Peyer's patch (tissue), 4 donors: ENCODE measurements at regions not wholly inside any gene's neighbourhood (a gene's known extent, or its start where the extent isn't known, plus 50 kb on each side); places are given as distances from the start of the nearest gene placed in this dataset.

Experiments
- CTCF ChIP-seq, 6 experiments: fragments of 450-650 bp in 4 of 6; fragments of 200-600 bp in 2 of 6; sonication (generic) in 1 of 6; IDR thresholded peaks; one replicate each; pipeline ENCODE4 v1.5.1; 2017 to 2019; ENCODE audit warnings: antibody characterized with exemption in 6 of 6, mild to moderate bottlenecking in 3 of 6, moderate library complexity in 1 of 6
- POLR2A ChIP-seq, 2 donors: fragments of 450-650 bp; IDR thresholded peaks; one replicate each; pipeline ENCODE4 v1.5.1; 2017; ENCODE audit warnings: antibody characterized with exemption in 2 of 2, mild to moderate bottlenecking in 2 of 2, moderate library complexity in 2 of 2

- no peak for TF ChIP-seq POLR2A (IDR thresholded peaks at IDR 0.05)
- TF ChIP-seq CTCF (IDR thresholded peaks at IDR 0.05), result no peak
Measured at GRCh38 chr7:124651136-124651535, 114.5 kb downstream of the GPR37 start.
